ENCODE measurements at regions not wholly inside any gene's neighbourhood (a gene's known extent, or its start where the extent isn't known, plus 50 kb on each side); places are given as distances from the start of the nearest gene placed in this dataset.
"Not testable (repeated sequence)": the region's sequence is repeated elsewhere in the genome, so short reads cannot be mapped to it uniquely, and the experiment has no call there.

- no peak for DNase-seq (ENCODE audit: low read depth in 3 of 3)
These were observed 61.0 kb downstream of the POLR2M start for GRCh38 chr15:57767481-57767880.

- no peak for DNase-seq (ENCODE audit: low read depth in 3 of 3)
These were observed 62.8 kb downstream of the POLR2M start for GRCh38 chr15:57769266-57769665.

GRCh38 chr15:57770495-57770894, 64.0 kb downstream of the POLR2M start:
- no peak for DNase-seq (ENCODE audit: low read depth in 3 of 3)

GRCh38 chr15:57772223-57772957, 65.9 kb downstream of the POLR2M start:
- DNase-seq (ENCODE audit: low read depth in 3 of 3), result no peak

GRCh38 chr15:57773051-57773450, 66.5 kb downstream of the POLR2M start:
- DNase-seq (ENCODE audit: low read depth in 3 of 3), result no peak

- no peak for DNase-seq (ENCODE audit: low read depth in 3 of 3)
These were observed 70.5 kb downstream of the POLR2M start for GRCh38 chr15:57777003-57777402.

GRCh38 chr15:57780471-57780870, 74.0 kb downstream of the POLR2M start:
- DNase-seq (ENCODE audit: low read depth in 3 of 3), result no peak

- no peak for DNase-seq (ENCODE audit: low read depth in 3 of 3)
These were observed 76.2 kb downstream of the POLR2M start for GRCh38 chr15:57782731-57783130.

GRCh38 chr15:57784081-57784511, 77.6 kb downstream of the POLR2M start:
- no peak for DNase-seq (ENCODE audit: low read depth in 3 of 3)

GRCh38 chr15:57785039-57785438, 78.5 kb downstream of the POLR2M start:
- DNase-seq (ENCODE audit: low read depth in 3 of 3), result no peak

- DNase-seq (ENCODE audit: low read depth in 3 of 3), result no peak
These were observed 79.4 kb downstream of the POLR2M start for GRCh38 chr15:57785959-57786358.

- DNase-seq (ENCODE audit: low read depth in 3 of 3), result no peak
These were observed 82.7 kb downstream of the POLR2M start for GRCh38 chr15:57789225-57789624.

- DNase-seq (ENCODE audit: low read depth in 3 of 3), result no peak
These were observed 86.4 kb downstream of the POLR2M start for GRCh38 chr15:57792724-57793449.

- DNase-seq (ENCODE audit: low read depth in 3 of 3), result no peak
These were observed 88.7 kb downstream of the POLR2M start for GRCh38 chr15:57795261-57795660.

- DNase-seq (ENCODE audit: low read depth in 3 of 3), result no peak
These were observed 89.6 kb downstream of the POLR2M start for GRCh38 chr15:57796146-57796545.

GRCh38 chr15:57797110-57797509, 90.6 kb downstream of the POLR2M start:
- DNase-seq (ENCODE audit: low read depth in 3 of 3), result no peak

- no peak for DNase-seq (ENCODE audit: low read depth in 3 of 3)
These were observed 91.2 kb downstream of the POLR2M start for GRCh38 chr15:57797568-57798267.

- no peak for DNase-seq (ENCODE audit: low read depth in 3 of 3)
These were observed 99.5 kb downstream of the POLR2M start for GRCh38 chr15:57806003-57806402.

GRCh38 chr15:57809285-57809684, 102.8 kb downstream of the POLR2M start:
- DNase-seq (ENCODE audit: low read depth in 3 of 3), result not testable (repeated sequence)

GRCh38 chr15:57816599-57816998, 110.1 kb downstream of the POLR2M start:
- DNase-seq (ENCODE audit: low read depth in 3 of 3), result no peak

GRCh38 chr15:57819646-57820045, 113.1 kb downstream of the POLR2M start:
- DNase-seq (ENCODE audit: low read depth in 3 of 3), result no peak

GRCh38 chr15:57820119-57820518, 113.6 kb downstream of the POLR2M start:
- no peak for DNase-seq (ENCODE audit: low read depth in 3 of 3)

GRCh38 chr15:57821826-57822225, 115.3 kb downstream of the POLR2M start:
- DNase-seq (ENCODE audit: low read depth in 3 of 3), result no peak

Measured in stimulated activated CD4-positive, alpha-beta T cell treated with anti-CD3 and anti-CD28 coated beads, TNF-alpha, amount 100 ng/mL, for 24 hours (primary cell).